ENCODE measurements at regions not wholly inside any gene's neighbourhood (a gene's known extent, or its start where the extent isn't known, plus 50 kb on each side); places are given as distances from the start of the nearest gene placed in this dataset.

- H3K36me3 ChIP-seq (ENCODE audit: control insufficient read depth, insufficient read depth, low read length) = no peaks in the 10 kb centered on the region
- TF ChIP-seq TCF7L2 (IDR thresholded peaks at IDR 0.05; ENCODE audit: low read depth, low read length) = no peak
- no peak for TF ChIP-seq SIN3A (IDR thresholded peaks at IDR 0.05; ENCODE audit: borderline replicate concordance, insufficient read depth, low read depth, low read length)
- no peak for TF ChIP-seq REST (IDR thresholded peaks at IDR 0.05; ENCODE audit: insufficient read depth in 1 of 2, low read depth in 2 of 2, low read length in 1 of 2)
- no peak for TF ChIP-seq POLR2AphosphoS5 (IDR thresholded peaks at IDR 0.05; ENCODE audit: low read depth, low read length)
- TF ChIP-seq CTCF (IDR thresholded peaks at IDR 0.05) = no peak
- no peak for DNase-seq (ENCODE audit: low read depth, low spot score)
- no peaks in the 10 kb centered on the region for H3K9me3 ChIP-seq (ENCODE audit: control insufficient read depth, insufficient read depth, low read depth, low read length)
- no peaks in the 10 kb centered on the region for H3K4me1 ChIP-seq (ENCODE audit: control insufficient read depth, insufficient read depth, low read length)
- BruUV-seq (replicated peaks) = no TSS peak
- no peaks in the 10 kb centered on the region for H3K27me3 ChIP-seq (ENCODE audit: control insufficient read depth, insufficient read depth, low read length)
- intact Hi-C loops (cut with micrococcal nuclease; ENCODE audit: unreplicated experiment) = no loop called here
- no peak overlapping the region for H3K27ac ChIP-seq (ENCODE audit: low read length)
- ATAC-seq = no peak
- ChIA-PET POLR2A (no interaction called here), CTCF (no interaction called here)
- in situ Hi-C loops (cut with HindIII; ENCODE audit: low pct_unique_long_range_greater_than_20kb, low sequenced_read_pairs) = no loop called here
- H3K4me3 ChIP-seq (ENCODE audit: low read depth in 2 of 2, low read length in 2 of 2) = no peak overlapping the region
These were observed 448.1 kb upstream of the DCN start for GRCh38 chr12:91630596-91631293.

GRCh38 chr12:91630083-91630482 is 447.5 kb upstream of the DCN start:
- no peak overlapping the region for H3K27ac ChIP-seq (ENCODE audit: low read length)
- ChIA-PET CTCF (no interaction called here), POLR2A (no interaction called here)

More at GRCh38 chr12:91630083-91630482, 447.5 kb upstream of the DCN start:
- no peaks in the 10 kb centered on the region for H3K36me3 ChIP-seq (ENCODE audit: control insufficient read depth, insufficient read depth, low read length)
- BruUV-seq (replicated peaks) = no TSS peak
- no peaks in the 10 kb centered on the region for H3K27me3 ChIP-seq (ENCODE audit: control insufficient read depth, insufficient read depth, low read length)
- TF ChIP-seq REST (IDR thresholded peaks at IDR 0.05; ENCODE audit: insufficient read depth in 1 of 2, low read depth in 2 of 2, low read length in 1 of 2) (no peak), SIN3A (IDR thresholded peaks at IDR 0.05; ENCODE audit: borderline replicate concordance, insufficient read depth, low read depth, low read length) (no peak), TCF7L2 (IDR thresholded peaks at IDR 0.05; ENCODE audit: low read depth, low read length) (no peak), CTCF (IDR thresholded peaks at IDR 0.05) (no peak), POLR2AphosphoS5 (IDR thresholded peaks at IDR 0.05; ENCODE audit: low read depth, low read length) (no peak)
- H3K4me1 ChIP-seq (ENCODE audit: control insufficient read depth, insufficient read depth, low read length) = no peaks in the 10 kb centered on the region
- H3K9me3 ChIP-seq (ENCODE audit: control insufficient read depth, insufficient read depth, low read depth, low read length) = no peaks in the 10 kb centered on the region
- no peak overlapping the region for H3K4me3 ChIP-seq (ENCODE audit: low read depth in 2 of 2, low read length in 2 of 2)
- intact Hi-C loops (cut with micrococcal nuclease; ENCODE audit: unreplicated experiment) = no loop called here
- in situ Hi-C loops (cut with HindIII; ENCODE audit: low pct_unique_long_range_greater_than_20kb, low sequenced_read_pairs) = no loop called here
- DNase-seq (ENCODE audit: low read depth, low spot score) = no peak
- no peak for ATAC-seq
